Neural progenitor cell (in vitro differentiated cells): ENCODE measurements at regions not wholly inside any gene's neighbourhood (a gene's known extent, or its start where the extent isn't known, plus 50 kb on each side); places are given as distances from the start of the nearest gene placed in this dataset.

Experiments used
- DNase-seq: peaks from one replicate; pipeline ENCODE4 v3.0.0-alpha.2; 2016; ENCODE audit warnings: low spot score
- H2AFZ ChIP-seq: fragments of 200-600 bp; sonication (generic); replicated peaks from 2 replicates; pipeline ENCODE4 v1.6.1; 2016; ENCODE audit warnings: antibody characterized with exemption
- H3F3A ChIP-seq: fragments of 200-600 bp; sonication (generic); 2 replicates; pipeline ENCODE4 v1.6.1; 2016; ENCODE audit warnings: antibody characterized with exemption, low read depth
- H3K27ac ChIP-seq: fragments of 200-600 bp; sonication (generic); 2 replicates; pipeline ENCODE4 v1.5.1; 2016; ENCODE audit warnings: mild to moderate bottlenecking
- H3K27me3 ChIP-seq: fragments of 200-600 bp; sonication (generic); 2 replicates; pipeline ENCODE4 v1.6.1; 2016; ENCODE audit warnings: mild to moderate bottlenecking, moderate library complexity
- H3K36me3 ChIP-seq: fragments of 200-600 bp; sonication (generic); 2 replicates; pipeline ENCODE4 v1.5.1; 2016
- H3K4me1 ChIP-seq: fragments of 200-600 bp; sonication (generic); 2 replicates; pipeline ENCODE4 v1.6.1; 2016; ENCODE audit warnings: mixed run types
- H3K4me2 ChIP-seq: fragments of 200-600 bp; sonication (generic); 2 replicates; pipeline ENCODE4 v1.6.1; 2016
- H3K4me3 ChIP-seq: fragments of 200-600 bp; sonication (generic); 2 replicates; pipeline ENCODE4 v1.5.1; 2016
- H3K79me2 ChIP-seq: fragments of 200-600 bp; sonication (generic); 2 replicates; pipeline ENCODE4 v1.6.1; 2016; ENCODE audit warnings: low read depth
- H3K9ac ChIP-seq: fragments of 200-600 bp; sonication (generic); 2 replicates; pipeline ENCODE4 v1.6.1; 2016
- H3K9me3 ChIP-seq: fragments of 200-600 bp; sonication (generic); 2 replicates; pipeline ENCODE4 v1.5.1; 2016; ENCODE audit warnings: low read depth
- H4K20me1 ChIP-seq: fragments of 200-600 bp; sonication (generic); 2 replicates; pipeline ENCODE4 v1.6.1; 2016; ENCODE audit warnings: low read depth
- H3K27ac Mint-ChIP-seq: 3 replicates; pipeline ENCODE4 v1.8.0; 2021; ENCODE audit warnings: mixed read lengths
- H3K27me3 Mint-ChIP-seq: 2 replicates; pipeline ENCODE4 v1.8.0; 2022; ENCODE audit warnings: low read depth, mild to moderate bottlenecking, inconsistent platforms, moderate library complexity, mixed read lengths; ENCODE audit not compliant: insufficient read depth
- H3K36me3 Mint-ChIP-seq: 3 replicates; pipeline ENCODE4 v1.8.0; 2021; ENCODE audit warnings: mixed read lengths
- H3K4me1 Mint-ChIP-seq: 3 replicates; pipeline ENCODE4 v1.8.0; 2021; ENCODE audit warnings: mixed read lengths
- H3K4me3 Mint-ChIP-seq: 3 replicates; pipeline ENCODE4 v1.8.0; 2021; ENCODE audit warnings: mild to moderate bottlenecking, moderate library complexity, mixed read lengths
- H3K9me3 Mint-ChIP-seq: 3 replicates; pipeline ENCODE4 v1.8.0; 2020; ENCODE audit warnings: mixed read lengths
- CTCF ChIP-seq: fragments of 200-600 bp; sonication (generic); IDR thresholded peaks from 2 replicates; pipeline ENCODE4 v1.5.1; 2017; ENCODE audit warnings: antibody characterized with exemption, mild to moderate bottlenecking
- EZH2 ChIP-seq: fragments of 200-600 bp; sonication (generic); IDR thresholded peaks from 2 replicates; pipeline ENCODE4 v1.6.1; 2017; ENCODE audit warnings: antibody characterized with exemption, mild to moderate bottlenecking, moderate library complexity
- EZH2phosphoT487 ChIP-seq: fragments of 200-600 bp; sonication (generic); IDR thresholded peaks from 2 replicates; pipeline ENCODE4 v1.6.1; 2017; ENCODE audit warnings: antibody characterized with exemption

GRCh38 chr2:220556658-220557057 lies 929.2 kb downstream of the SLC4A3 start:
- no peak overlapping the region for H3K27ac Mint-ChIP-seq

GRCh38 chr2:220560192-220560591 lies 932.8 kb downstream of the SLC4A3 start:
- Histone ChIP-seq H3K4me1 (no peaks in the 10 kb centered on the region), H4K20me1 (no peaks in the 10 kb centered on the region), H2AFZ (no peak overlapping the region), H3K79me2 (no peaks in the 10 kb centered on the region), H3K27me3 (no peaks in the 10 kb centered on the region), H3K9ac (no peak overlapping the region), H3K4me3 (no peak overlapping the region), H3K9me3 (no peaks in the 10 kb centered on the region), H3K27ac (no peak overlapping the region), H3F3A (no peaks in the 10 kb centered on the region), H3K36me3 (no peaks in the 10 kb centered on the region), H3K4me2 (no peak overlapping the region)
- peaks cover 5% of the 10 kb centered on the region for H3K4me1 Mint-ChIP-seq
- H3K9me3 Mint-ChIP-seq: peaks cover 3% of the 10 kb centered on the region
- no peak overlapping the region for H3K4me3 Mint-ChIP-seq
- TF ChIP-seq EZH2: no peak
- no peak for TF ChIP-seq EZH2phosphoT487
- TF ChIP-seq CTCF: no peak
- DNase-seq: no peak
- H3K36me3 Mint-ChIP-seq: no peaks in the 10 kb centered on the region
- peaks cover 2% of the 10 kb centered on the region for H3K27me3 Mint-ChIP-seq
- no peak overlapping the region for H3K27ac Mint-ChIP-seq

More at GRCh38 chr2:220556658-220557057, 929.2 kb downstream of the SLC4A3 start:
- Mint-ChIP-seq H3K4me1 (peaks cover 5% of the 10 kb centered on the region), H3K27me3 (peaks cover 2% of the 10 kb centered on the region), H3K9me3 (peaks cover 3% of the 10 kb centered on the region), H3K4me3 (no peak overlapping the region), H3K36me3 (no peaks in the 10 kb centered on the region)
- Histone ChIP-seq H3K36me3 (no peaks in the 10 kb centered on the region), H3K4me3 (no peak overlapping the region), H3K4me1 (no peaks in the 10 kb centered on the region), H3K9ac (no peak overlapping the region), H4K20me1 (no peaks in the 10 kb centered on the region), H3F3A (no peaks in the 10 kb centered on the region), H3K27ac (no peak overlapping the region), H3K27me3 (no peaks in the 10 kb centered on the region), H3K79me2 (no peaks in the 10 kb centered on the region), H3K9me3 (no peaks in the 10 kb centered on the region), H2AFZ (peak overlapping the region; percentile 45), H3K4me2 (no peak overlapping the region)
- no peak for TF ChIP-seq EZH2
- DNase-seq: no peak

- Histone ChIP-seq H4K20me1 (no peaks in the 10 kb centered on the region), H3K4me1 (no peaks in the 10 kb centered on the region), H2AFZ (no peak overlapping the region), H3K4me3 (no peak overlapping the region), H3F3A (no peaks in the 10 kb centered on the region), H3K27me3 (no peaks in the 10 kb centered on the region), H3K4me2 (no peak overlapping the region), H3K27ac (no peak overlapping the region), H3K79me2 (no peaks in the 10 kb centered on the region), H3K9me3 (no peaks in the 10 kb centered on the region), H3K9ac (no peak overlapping the region), H3K36me3 (no peaks in the 10 kb centered on the region)
- no peak for DNase-seq
- H3K27me3 Mint-ChIP-seq: peaks cover 3% of the 10 kb centered on the region
- H3K4me3 Mint-ChIP-seq: no peak overlapping the region
- TF ChIP-seq EZH2 (no peak), EZH2phosphoT487 (no peak), CTCF (no peak)
- H3K36me3 Mint-ChIP-seq: no peaks in the 10 kb centered on the region
- H3K9me3 Mint-ChIP-seq: peaks cover 3% of the 10 kb centered on the region
- H3K27ac Mint-ChIP-seq: no peak overlapping the region
- peaks cover 5% of the 10 kb centered on the region for H3K4me1 Mint-ChIP-seq
Observed at GRCh38 chr2:220562375-220563140, 935.1 kb downstream of the SLC4A3 start.

GRCh38 chr2:220568296-220568695 lies 940.9 kb downstream of the SLC4A3 start:
- no peak for DNase-seq
- no peaks in the 10 kb centered on the region for H4K20me1 ChIP-seq
- no peaks in the 10 kb centered on the region for H3K9me3 ChIP-seq
- no peaks in the 10 kb centered on the region for H3K79me2 ChIP-seq
- no peaks in the 10 kb centered on the region for H3K36me3 Mint-ChIP-seq
- TF ChIP-seq CTCF: no peak
- no peak for TF ChIP-seq EZH2phosphoT487
- TF ChIP-seq EZH2: no peak
- H3K4me3 Mint-ChIP-seq: no peak overlapping the region
- peak overlapping the region; percentile 4 for H2AFZ ChIP-seq
- peaks cover 6% of the 10 kb centered on the region for H3K4me1 Mint-ChIP-seq
- no peak overlapping the region for H3K4me3 ChIP-seq
- H3K36me3 ChIP-seq: no peaks in the 10 kb centered on the region
- H3K4me2 ChIP-seq: no peak overlapping the region
- H3K4me1 ChIP-seq: no peaks in the 10 kb centered on the region
- H3F3A ChIP-seq: no peaks in the 10 kb centered on the region
- H3K9ac ChIP-seq: no peak overlapping the region
- H3K27ac Mint-ChIP-seq: no peak overlapping the region
- H3K27me3 ChIP-seq: no peaks in the 10 kb centered on the region
- peaks cover 3% of the 10 kb centered on the region for H3K27me3 Mint-ChIP-seq
- H3K27ac ChIP-seq: no peak overlapping the region
- H3K9me3 Mint-ChIP-seq: no peaks in the 10 kb centered on the region
